GM21786 (cell line): ENCODE measurements at regions not wholly inside any gene's neighbourhood (a gene's known extent, or its start where the extent isn't known, plus 50 kb on each side); places are given as distances from the start of the nearest gene placed in this dataset.

Experiments
- ATAC-seq: cut with Tn5 transposase; IDR thresholded peaks from one replicate; pipeline ENCODE4 v1.9.1; 2021; ENCODE audit not compliant: unreplicated experiment

DNA sequence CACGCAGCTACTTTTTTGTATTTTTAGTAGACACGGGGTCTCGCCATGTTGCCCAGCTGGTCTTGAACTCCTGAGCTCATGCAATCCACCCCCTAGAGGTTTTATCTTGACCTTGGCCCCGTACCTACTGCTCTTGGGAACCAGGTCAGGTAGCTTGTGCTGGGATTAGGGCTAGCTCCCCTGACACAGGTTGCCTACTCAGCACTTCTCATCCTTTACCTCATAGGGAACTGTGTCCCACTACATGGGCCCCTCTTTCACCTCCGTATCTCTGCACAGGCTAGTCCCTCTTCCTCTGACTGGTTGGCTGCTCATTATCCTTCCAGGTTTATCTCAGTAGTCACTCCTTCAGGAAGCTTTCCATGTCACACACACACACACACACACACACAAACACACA lies 58.0 kb upstream of the ITPRID1 start:
- no peak for ATAC-seq

DNA sequence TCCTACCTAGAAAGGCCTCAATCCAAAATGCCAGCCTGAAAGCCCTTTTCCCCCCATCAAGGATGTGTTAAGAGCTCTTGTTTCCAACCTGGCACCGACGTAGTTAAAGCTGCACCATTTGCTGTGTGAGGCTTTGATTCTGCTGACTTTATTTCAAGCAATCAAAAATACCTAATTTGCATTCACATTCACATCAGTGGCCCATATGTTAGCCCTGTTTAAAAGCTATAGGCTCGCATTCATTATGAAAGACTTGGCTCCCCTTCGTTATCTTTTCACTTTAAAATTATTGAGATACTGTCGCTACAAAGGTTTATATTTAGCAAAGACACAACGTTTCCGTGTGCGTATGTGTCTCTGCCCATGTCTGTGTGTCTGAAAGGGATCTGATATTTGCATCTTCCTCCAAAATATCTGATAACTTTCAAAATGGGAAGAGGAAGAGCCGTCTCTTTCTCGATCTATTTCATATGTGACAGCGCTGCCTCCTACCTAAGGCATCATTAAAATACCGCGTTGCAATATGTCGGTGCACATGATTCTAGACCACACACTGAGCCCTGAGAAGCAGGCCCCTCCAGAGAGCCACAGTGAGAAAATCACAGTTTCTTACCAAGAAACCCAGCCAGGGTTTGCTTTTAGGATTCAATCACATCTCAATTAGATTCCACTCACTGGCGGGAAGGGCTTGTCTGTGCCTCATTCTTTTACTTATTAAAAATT lies 57.1 kb upstream of the ITPRID1 start:
- no peak for ATAC-seq

DNA sequence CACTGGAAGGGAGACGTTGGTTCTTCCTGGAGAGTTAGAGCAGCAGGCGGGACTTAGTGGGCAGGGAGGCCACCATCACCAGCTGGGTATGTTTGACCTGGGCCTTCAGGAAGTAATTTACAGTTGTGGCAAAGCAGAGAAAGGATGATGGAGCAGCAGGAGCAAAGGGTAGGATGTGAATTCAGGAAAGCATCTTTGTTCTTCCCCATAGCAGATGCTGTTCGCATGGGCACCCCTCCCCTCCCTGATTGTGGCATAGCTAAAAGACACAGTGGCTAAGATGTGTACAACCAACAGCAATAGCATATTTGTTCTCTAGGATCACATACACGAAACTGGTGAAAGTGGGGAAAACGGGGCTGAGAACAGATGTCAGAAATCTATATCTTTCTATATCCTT lies 56.3 kb upstream of the ITPRID1 start:
- no peak for ATAC-seq

DNA sequence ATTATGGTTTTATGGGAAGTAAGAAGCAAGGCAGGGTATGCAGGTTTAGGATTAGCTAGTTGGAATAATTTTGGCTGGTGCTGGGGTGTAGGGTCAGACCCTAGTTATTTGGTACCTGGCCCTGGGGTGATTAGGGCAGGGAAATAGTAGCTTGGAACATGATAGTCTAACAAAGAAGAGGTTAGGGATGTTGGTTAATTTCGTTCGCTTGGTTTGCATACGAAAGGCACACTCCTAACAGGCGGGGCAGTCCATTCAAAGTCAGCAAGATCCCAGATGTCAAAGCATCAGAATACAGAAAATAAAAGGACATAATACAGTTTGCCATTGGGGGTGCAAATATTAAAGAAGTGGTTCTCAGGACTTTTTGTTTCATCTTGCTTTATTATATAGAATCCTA lies 55.7 kb upstream of the ITPRID1 start:
- no peak for ATAC-seq

DNA sequence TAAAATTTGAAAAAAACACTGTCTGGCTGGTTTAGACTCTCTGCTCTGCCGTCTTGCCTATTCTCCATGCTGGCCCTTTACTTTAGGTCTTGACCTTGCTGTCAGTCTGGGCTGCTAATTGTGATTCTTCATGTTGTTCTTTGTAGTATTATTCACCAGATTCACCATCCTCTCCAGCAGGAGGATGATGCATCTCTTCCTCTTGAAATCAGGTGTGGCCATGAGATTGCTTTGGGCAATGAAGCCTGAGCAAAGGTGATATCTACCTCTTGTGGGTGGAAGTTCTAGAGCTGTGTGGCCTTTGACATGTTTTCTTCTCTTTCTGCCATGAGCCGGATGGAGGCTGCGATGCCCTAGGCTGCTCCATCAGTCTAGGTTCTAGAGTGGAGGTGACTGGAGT lies 51.3 kb upstream of the ITPRID1 start:
- ATAC-seq = no peak
